GM12891 (cell line): ENCODE measurements at regions not wholly inside any gene's neighbourhood (a gene's known extent, or its start where the extent isn't known, plus 50 kb on each side); places are given as distances from the start of the nearest gene placed in this dataset.

Source experiments
- POLR2A ChIP-seq: IDR thresholded peaks from 2 replicates; pipeline ENCODE4 v1.6.1; 2011; ENCODE audit warnings: low read depth, low read length, control low read depth
- POLR2AphosphoS5 ChIP-seq: IDR thresholded peaks from 2 replicates; pipeline ENCODE4 v1.6.1; 2011; ENCODE audit warnings: low read depth, low read length, control low read depth
- SPI1 ChIP-seq: IDR thresholded peaks from 2 replicates; pipeline ENCODE4 v1.6.1; 2011; ENCODE audit warnings: low read depth, low read length, control low read depth

DNA sequence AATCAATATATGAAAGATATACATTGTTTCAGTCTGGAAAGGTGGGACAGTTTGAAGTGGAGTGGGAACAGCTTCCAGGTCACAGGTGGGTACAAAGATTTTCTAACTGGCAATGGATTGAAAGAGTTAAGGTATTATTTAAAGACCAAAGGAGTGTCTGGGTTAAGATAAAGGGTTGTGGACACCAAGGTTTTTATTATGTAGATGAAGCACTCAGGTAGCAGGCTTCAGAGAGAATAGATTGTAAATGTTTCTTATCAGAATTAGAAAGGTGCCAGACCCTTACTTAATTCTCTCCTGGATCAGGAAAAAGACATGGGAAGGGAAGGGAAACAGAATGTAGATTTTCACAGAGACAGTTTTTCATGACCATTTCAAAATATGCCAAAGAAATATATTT lies 1174.8 kb downstream of the MAT2B start:
- TF ChIP-seq POLR2AphosphoS5, result no peak
- no peak for TF ChIP-seq SPI1
- no peak for TF ChIP-seq POLR2A
